ENCODE measurements at regions not wholly inside any gene's neighbourhood (a gene's known extent, or its start where the extent isn't known, plus 50 kb on each side); places are given as distances from the start of the nearest gene placed in this dataset.

GRCh38 chr18:40553029-40553428, 1402.0 kb upstream of the PIK3C3 start:
- DNase-seq (ENCODE audit: low spot score): no peak

GRCh38 chr18:40546875-40547274, 1408.2 kb upstream of the PIK3C3 start:
- DNase-seq (ENCODE audit: low spot score): no peak

GRCh38 chr18:40534723-40535122, 1420.3 kb upstream of the PIK3C3 start:
- no peak for DNase-seq (ENCODE audit: low spot score)

GRCh38 chr18:40532046-40532445, 1423.0 kb upstream of the PIK3C3 start:
- no peak for DNase-seq (ENCODE audit: low spot score)

- no peak for DNase-seq (ENCODE audit: low spot score)
Observed at GRCh38 chr18:40531051-40531450, 1424.0 kb upstream of the PIK3C3 start.

GRCh38 chr18:40529478-40529877, 1425.6 kb upstream of the PIK3C3 start:
- no peak for DNase-seq (ENCODE audit: low spot score)

GRCh38 chr18:40524881-40525280, 1430.2 kb upstream of the PIK3C3 start:
- no peak for DNase-seq (ENCODE audit: low spot score)

GRCh38 chr18:40523287-40523686, 1431.7 kb upstream of the PIK3C3 start:
- no peak for DNase-seq (ENCODE audit: low spot score)

GRCh38 chr18:40501026-40501425, 1454.0 kb upstream of the PIK3C3 start:
- no peak for DNase-seq (ENCODE audit: low spot score)

GRCh38 chr18:40494603-40495002, 1460.4 kb upstream of the PIK3C3 start:
- DNase-seq (ENCODE audit: low spot score): no peak

- no peak for DNase-seq (ENCODE audit: low spot score)
Observed at GRCh38 chr18:40493316-40493715, 1461.7 kb upstream of the PIK3C3 start.

GRCh38 chr18:40489301-40489700, 1465.7 kb upstream of the PIK3C3 start:
- no peak for DNase-seq (ENCODE audit: low spot score)

- no peak for DNase-seq (ENCODE audit: low spot score)
Observed at GRCh38 chr18:40485318-40485717, 1469.7 kb upstream of the PIK3C3 start.

- no peak for DNase-seq (ENCODE audit: low spot score)
Observed at GRCh38 chr18:40473221-40474029, 1481.6 kb upstream of the PIK3C3 start.

- no peak for DNase-seq (ENCODE audit: low spot score)
Observed at GRCh38 chr18:40470723-40471122, 1484.3 kb upstream of the PIK3C3 start.

GRCh38 chr18:40469851-40470250, 1485.2 kb upstream of the PIK3C3 start:
- no peak for DNase-seq (ENCODE audit: low spot score)

GRCh38 chr18:40469316-40469715, 1485.7 kb upstream of the PIK3C3 start:
- no peak for DNase-seq (ENCODE audit: low spot score)

- DNase-seq (ENCODE audit: low spot score): no peak
Observed at GRCh38 chr18:40464032-40464431, 1491.0 kb upstream of the PIK3C3 start.

GRCh38 chr18:40453903-40454302, 1501.1 kb upstream of the PIK3C3 start:
- no peak for DNase-seq (ENCODE audit: low spot score)

- DNase-seq (ENCODE audit: low spot score): no peak
Observed at GRCh38 chr18:40452599-40452998, 1502.4 kb upstream of the PIK3C3 start.

- no peak for DNase-seq (ENCODE audit: low spot score)
Observed at GRCh38 chr18:40450751-40451150, 1504.3 kb upstream of the PIK3C3 start.

GRCh38 chr18:40447820-40448219, 1507.2 kb upstream of the PIK3C3 start:
- DNase-seq (ENCODE audit: low spot score): no peak

GRCh38 chr18:40440088-40440487, 1514.9 kb upstream of the PIK3C3 start:
- no peak for DNase-seq (ENCODE audit: low spot score)

- no peak for DNase-seq (ENCODE audit: low spot score)
Observed at GRCh38 chr18:40437517-40437916, 1517.5 kb upstream of the PIK3C3 start.

All from germinal center (tissue), 1 donor.